ENCODE measurements at regions not wholly inside any gene's neighbourhood (a gene's known extent, or its start where the extent isn't known, plus 50 kb on each side); places are given as distances from the start of the nearest gene placed in this dataset.

GRCh38 chr17:16866436-16866835 is 105.5 kb downstream of the TNFRSF13B start:
- Histone ChIP-seq H4K20me1 (replicated peaks; ENCODE audit: control insufficient read depth, insufficient read depth, low read length) (no peaks in the 10 kb centered on the region), H3K9me3 (replicated peaks; ENCODE audit: control insufficient read depth, insufficient read depth, low read depth, low read length) (no peaks in the 10 kb centered on the region), H3K9ac (ENCODE audit: insufficient read depth in 1 of 2, low read depth in 2 of 2, low read length in 2 of 2) (no peak overlapping the region), H3K9me1 (ENCODE audit: control insufficient read depth, insufficient read depth, low read length) (no peaks in the 10 kb centered on the region), H2AFZ (ENCODE audit: low read depth, low read length) (no peak overlapping the region), H3K79me2 (ENCODE audit: control insufficient read depth, insufficient read depth, low read length) (no peaks in the 10 kb centered on the region), H3K36me3 (ENCODE audit: control insufficient read depth, insufficient read depth, low read length) (no peaks in the 10 kb centered on the region), H3K4me1 (replicated peaks in 1 of 2; ENCODE audit: control insufficient read depth in 2 of 2, insufficient read depth in 2 of 2, low read length in 2 of 2) (no peaks in the 10 kb centered on the region), H3K27ac (ENCODE audit: extremely low read depth, low read depth, low read length) (no peak overlapping the region), H3K27me3 (ENCODE audit: control insufficient read depth in 2 of 2, insufficient read depth in 2 of 2, low read length in 2 of 2) (peaks cover 0 to 5% of the 10 kb centered on the region in 2 experiments; a peak in 1 of 5 replicates), H3K4me2 (ENCODE audit: insufficient read depth, low read length) (no peak overlapping the region), H3K4me3 (no peak overlapping the region)
- FAIRE-seq (no peak), DNase-seq (ENCODE audit: extremely low read depth in 1 of 4, low spot score in 3 of 4) (no peak), ATAC-seq (no peak)
- in situ Hi-C loops (cut with MboI): no loop called here
- WGBS (ENCODE audit: insufficient coverage, low coverage, missing lambda C conversion rate): 0% methylated on average over 7 of the region's 8 CpGs
- POLR2A ChIA-PET: no interaction called here
- TF ChIP-seq MTA1 (IDR thresholded peaks at IDR 0.05; ENCODE audit: borderline replicate concordance): no peak
- TF ChIP-seq RERE (CRISPR knock-in tag; IDR thresholded peaks at IDR 0.05; ENCODE audit: borderline replicate concordance): no peak
- no peak for TF ChIP-seq ETV1 (tag; conservative IDR thresholded peaks at IDR 0.05; ENCODE audit: low read depth)
- TF ChIP-seq PRPF4 (IDR thresholded peaks at IDR 0.05; ENCODE audit: insufficient read depth, low read depth, low read length, poor library complexity, severe bottlenecking): no peak
- no peak for TF ChIP-seq RB1 (IDR thresholded peaks at IDR 0.05; ENCODE audit: low read depth)
- no peak for TF ChIP-seq STAT5A (IDR thresholded peaks at IDR 0.05; ENCODE audit: borderline replicate concordance, low read length)
- TF ChIP-seq NFYB (IDR thresholded peaks at IDR 0.05; ENCODE audit: extremely low read depth, insufficient read length): no peak
- TF ChIP-seq ZNF41 (CRISPR knock-in tag; conservative IDR thresholded peaks at IDR 0.05): no peak
- TF ChIP-seq, protein P1, sequence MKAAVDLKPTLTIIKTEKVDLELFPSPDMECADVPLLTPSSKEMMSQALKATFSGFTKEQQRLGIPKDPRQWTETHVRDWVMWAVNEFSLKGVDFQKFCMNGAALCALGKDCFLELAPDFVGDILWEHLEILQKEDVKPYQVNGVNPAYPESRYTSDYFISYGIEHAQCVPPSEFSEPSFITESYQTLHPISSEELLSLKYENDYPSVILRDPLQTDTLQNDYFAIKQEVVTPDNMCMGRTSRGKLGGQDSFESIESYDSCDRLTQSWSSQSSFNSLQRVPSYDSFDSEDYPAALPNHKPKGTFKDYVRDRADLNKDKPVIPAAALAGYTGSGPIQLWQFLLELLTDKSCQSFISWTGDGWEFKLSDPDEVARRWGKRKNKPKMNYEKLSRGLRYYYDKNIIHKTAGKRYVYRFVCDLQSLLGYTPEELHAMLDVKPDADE (conservative IDR thresholded peaks at IDR 0.05; ENCODE audit: control insufficient read depth, low read depth, low read length): no peak
- TF ChIP-seq JUNB (CRISPR knock-in tag; conservative IDR thresholded peaks at IDR 0.05): no peak
- no peak for TF ChIP-seq SMARCC2 (IDR thresholded peaks at IDR 0.05; ENCODE audit: low read depth)
- TF ChIP-seq, protein P2, sequence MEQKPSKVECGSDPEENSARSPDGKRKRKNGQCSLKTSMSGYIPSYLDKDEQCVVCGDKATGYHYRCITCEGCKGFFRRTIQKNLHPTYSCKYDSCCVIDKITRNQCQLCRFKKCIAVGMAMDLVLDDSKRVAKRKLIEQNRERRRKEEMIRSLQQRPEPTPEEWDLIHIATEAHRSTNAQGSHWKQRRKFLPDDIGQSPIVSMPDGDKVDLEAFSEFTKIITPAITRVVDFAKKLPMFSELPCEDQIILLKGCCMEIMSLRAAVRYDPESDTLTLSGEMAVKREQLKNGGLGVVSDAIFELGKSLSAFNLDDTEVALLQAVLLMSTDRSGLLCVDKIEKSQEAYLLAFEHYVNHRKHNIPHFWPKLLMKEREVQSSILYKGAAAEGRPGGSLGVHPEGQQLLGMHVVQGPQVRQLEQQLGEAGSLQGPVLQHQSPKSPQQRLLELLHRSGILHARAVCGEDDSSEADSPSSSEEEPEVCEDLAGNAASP (IDR thresholded peaks at IDR 0.05): no peak
- no peak for TF ChIP-seq ESRRB (CRISPR knock-in tag; IDR thresholded peaks at IDR 0.05; ENCODE audit: borderline replicate concordance)
- no peak for TF ChIP-seq POLR2H (tag; IDR thresholded peaks at IDR 0.05; ENCODE audit: low read depth)
- TF ChIP-seq, protein P3, sequence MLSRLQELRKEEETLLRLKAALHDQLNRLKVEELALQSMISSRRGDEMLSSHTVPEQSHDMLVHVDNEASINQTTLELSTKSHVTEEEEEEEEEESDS (CRISPR knock-in tag; IDR thresholded peaks at IDR 0.05): no peak
- intact Hi-C loops (cut with micrococcal nuclease): no loop called here
- CTCF ChIA-PET (ENCODE audit: low intra/inter-chr PET ratio): no interaction called here
- BruUV-seq (replicated peaks): no TSS peak

Data from K562 (cell line).